ENCODE measurements at regions not wholly inside any gene's neighbourhood (a gene's known extent, or its start where the extent isn't known, plus 50 kb on each side); places are given as distances from the start of the nearest gene placed in this dataset.

- no peaks in the 10 kb centered on the region for H3K9me3 ChIP-seq
- no peak overlapping the region for H3K4me3 ChIP-seq
- intact Hi-C loops (cut with DNase I), result no loop called here
- ATAC-seq (no peak), DNase-seq (no peak)
- H3K27ac ChIP-seq, result no peak overlapping the region
- TF ChIP-seq, protein P1, sequence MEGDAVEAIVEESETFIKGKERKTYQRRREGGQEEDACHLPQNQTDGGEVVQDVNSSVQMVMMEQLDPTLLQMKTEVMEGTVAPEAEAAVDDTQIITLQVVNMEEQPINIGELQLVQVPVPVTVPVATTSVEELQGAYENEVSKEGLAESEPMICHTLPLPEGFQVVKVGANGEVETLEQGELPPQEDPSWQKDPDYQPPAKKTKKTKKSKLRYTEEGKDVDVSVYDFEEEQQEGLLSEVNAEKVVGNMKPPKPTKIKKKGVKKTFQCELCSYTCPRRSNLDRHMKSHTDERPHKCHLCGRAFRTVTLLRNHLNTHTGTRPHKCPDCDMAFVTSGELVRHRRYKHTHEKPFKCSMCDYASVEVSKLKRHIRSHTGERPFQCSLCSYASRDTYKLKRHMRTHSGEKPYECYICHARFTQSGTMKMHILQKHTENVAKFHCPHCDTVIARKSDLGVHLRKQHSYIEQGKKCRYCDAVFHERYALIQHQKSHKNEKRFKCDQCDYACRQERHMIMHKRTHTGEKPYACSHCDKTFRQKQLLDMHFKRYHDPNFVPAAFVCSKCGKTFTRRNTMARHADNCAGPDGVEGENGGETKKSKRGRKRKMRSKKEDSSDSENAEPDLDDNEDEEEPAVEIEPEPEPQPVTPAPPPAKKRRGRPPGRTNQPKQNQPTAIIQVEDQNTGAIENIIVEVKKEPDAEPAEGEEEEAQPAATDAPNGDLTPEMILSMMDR (IDR thresholded peaks at IDR 0.05), result no peak
- no peaks in the 10 kb centered on the region for H3K27me3 ChIP-seq
- H3K36me3 ChIP-seq, result no peaks in the 10 kb centered on the region
- H3K4me1 ChIP-seq, result no peaks in the 10 kb centered on the region
Observed at GRCh38 chr3:5401002-5401401, 213.5 kb downstream of the EDEM1 start.

DNA sequence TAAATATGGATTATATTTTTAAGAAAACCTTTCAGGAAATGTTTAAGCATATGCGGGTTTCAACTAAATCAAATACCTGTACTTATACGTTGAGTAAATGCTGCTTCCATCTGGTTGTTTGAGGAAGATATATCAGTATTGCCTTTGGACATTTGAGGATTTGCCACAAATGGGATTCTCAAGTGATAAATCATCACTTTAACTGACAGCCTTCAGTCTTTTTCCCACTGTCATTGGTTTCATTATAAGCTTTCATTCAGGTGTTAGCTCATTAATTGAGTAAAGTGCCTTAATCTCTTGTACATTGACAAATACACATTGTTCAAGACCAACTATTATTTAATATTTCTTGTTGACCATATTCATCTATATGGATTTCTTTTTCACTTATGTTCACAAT, 217.2 kb downstream of the EDEM1 start:
- DNase-seq (no peak), ATAC-seq (no peak)
- TF ChIP-seq, protein P1 (IDR thresholded peaks at IDR 0.05), result no peak
- Histone ChIP-seq H3K27me3 (no peaks in the 10 kb centered on the region), H3K4me1 (no peaks in the 10 kb centered on the region), H3K4me3 (no peak overlapping the region), H3K36me3 (no peaks in the 10 kb centered on the region), H3K9me3 (no peaks in the 10 kb centered on the region), H3K27ac (no peak overlapping the region)
- intact Hi-C loops (cut with DNase I), result no loop called here

DNA sequence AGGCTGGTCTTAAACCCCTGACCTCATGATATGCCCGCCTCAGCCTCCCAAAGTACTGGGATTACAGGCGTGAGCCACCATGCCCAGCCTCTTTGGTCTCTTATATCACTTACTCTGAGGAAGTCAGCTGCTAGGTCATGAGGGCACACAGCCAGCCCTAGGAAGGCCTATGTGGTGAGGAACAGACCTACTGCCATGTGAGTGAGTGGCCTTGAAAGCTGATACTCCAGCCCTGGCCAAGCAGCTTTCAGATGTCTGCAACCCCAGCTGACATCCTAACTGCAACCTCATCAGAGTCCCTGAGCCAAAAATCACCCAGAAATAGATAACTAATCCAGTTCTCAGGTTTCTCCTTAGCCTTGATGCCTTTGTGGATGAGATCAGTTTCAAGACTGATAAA, 224.3 kb downstream of the EDEM1 start:
- ATAC-seq, result no peak
- TF ChIP-seq, protein P1 (IDR thresholded peaks at IDR 0.05), result no peak
- H3K36me3 ChIP-seq, result no peaks in the 10 kb centered on the region
- peaks cover 0 to 2% of the 10 kb centered on the region in 2 donors for H3K9me3 ChIP-seq
- H3K27ac ChIP-seq, result no peak overlapping the region
- no peak overlapping the region for H3K4me3 ChIP-seq
- intact Hi-C loops (cut with DNase I), result no loop called here
- H3K27me3 ChIP-seq, result no peaks in the 10 kb centered on the region
- DNase-seq, result no peak
- H3K4me1 ChIP-seq, result no peaks in the 10 kb centered on the region

- TF ChIP-seq, protein P1 (IDR thresholded peaks at IDR 0.05), result no peak
- DNase-seq (no peak), ATAC-seq (peak; percentile 48)
- H3K36me3 ChIP-seq, result no peaks in the 10 kb centered on the region
- H3K27ac ChIP-seq, result no peak overlapping the region
- H3K27me3 ChIP-seq, result no peaks in the 10 kb centered on the region
- intact Hi-C loops (cut with DNase I), result no loop called here
- no peak overlapping the region for H3K4me3 ChIP-seq
- peaks cover 0 to 14% of the 10 kb centered on the region in 2 donors for H3K4me1 ChIP-seq
- no peaks in the 10 kb centered on the region for H3K9me3 ChIP-seq
Observed at GRCh38 chr3:5423076-5423475, 235.6 kb downstream of the EDEM1 start.

GRCh38 chr3:5423523-5423922, 236.0 kb downstream of the EDEM1 start:
- Histone ChIP-seq H3K9me3 (no peaks in the 10 kb centered on the region), H3K4me3 (no peak overlapping the region), H3K36me3 (no peaks in the 10 kb centered on the region), H3K4me1 (peaks cover 0 to 14% of the 10 kb centered on the region in 2 donors), H3K27ac (no peak overlapping the region), H3K27me3 (no peaks in the 10 kb centered on the region)
- intact Hi-C loops (cut with DNase I), result no loop called here
- ATAC-seq (peak; percentile 49), DNase-seq (no peak)
- TF ChIP-seq, protein P1 (IDR thresholded peaks at IDR 0.05), result no peak
